GM03348 (cell line): ENCODE measurements at regions not wholly inside any gene's neighbourhood (a gene's known extent, or its start where the extent isn't known, plus 50 kb on each side); places are given as distances from the start of the nearest gene placed in this dataset.
"Not testable (repeated sequence)": the region's sequence is repeated elsewhere in the genome, so short reads cannot be mapped to it uniquely, and the experiment has no call there.

Experiments
- DNase-seq: peaks from one replicate; pipeline ENCODE4 v3.0.0; 2012; ENCODE audit warnings: low spot score

DNA sequence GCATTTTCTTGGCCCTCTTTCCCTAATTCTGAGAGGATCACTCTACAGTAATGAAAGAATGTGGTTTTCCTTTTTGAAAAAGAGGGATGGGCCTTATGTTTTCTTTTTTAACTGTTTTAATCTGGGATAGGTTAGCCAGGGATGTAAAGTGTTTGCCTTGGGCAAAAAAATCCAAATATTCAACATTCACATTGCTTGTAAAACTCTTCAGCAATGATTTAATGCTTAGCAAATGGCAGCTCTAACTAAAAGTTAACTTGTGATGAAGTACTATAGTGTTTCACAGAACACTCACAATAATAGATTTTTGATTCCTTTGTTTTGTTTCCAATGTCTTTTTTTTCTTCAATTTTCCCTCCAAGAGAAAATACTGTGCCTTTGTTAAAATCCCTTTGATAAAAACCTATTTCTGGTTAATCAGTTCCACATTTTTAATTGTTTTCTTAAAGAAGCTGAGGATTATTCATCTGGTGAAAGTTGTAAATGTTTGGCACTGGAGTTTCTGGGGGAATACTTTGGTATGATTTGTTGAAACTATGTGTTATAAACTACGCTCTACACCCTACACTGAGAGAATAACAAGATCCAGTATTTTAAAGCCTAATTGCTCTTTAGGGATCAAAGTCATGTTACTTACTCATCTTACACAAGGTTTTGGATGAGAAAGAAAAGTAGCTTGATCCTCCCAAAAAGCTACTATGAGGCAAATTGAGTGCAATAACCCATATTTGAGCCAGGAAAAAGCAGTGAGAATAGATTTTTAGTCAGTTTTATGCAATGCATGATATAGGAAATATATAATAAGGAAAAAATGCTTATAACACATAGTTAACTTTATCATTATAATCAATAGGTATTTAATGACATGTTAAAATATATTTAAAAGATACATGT lies 335.8 kb downstream of the EPHA7 start:
- DNase-seq = no peak

GRCh38 chr6:93081901-93082300 lies 337.5 kb downstream of the EPHA7 start:
- no peak for DNase-seq

DNA sequence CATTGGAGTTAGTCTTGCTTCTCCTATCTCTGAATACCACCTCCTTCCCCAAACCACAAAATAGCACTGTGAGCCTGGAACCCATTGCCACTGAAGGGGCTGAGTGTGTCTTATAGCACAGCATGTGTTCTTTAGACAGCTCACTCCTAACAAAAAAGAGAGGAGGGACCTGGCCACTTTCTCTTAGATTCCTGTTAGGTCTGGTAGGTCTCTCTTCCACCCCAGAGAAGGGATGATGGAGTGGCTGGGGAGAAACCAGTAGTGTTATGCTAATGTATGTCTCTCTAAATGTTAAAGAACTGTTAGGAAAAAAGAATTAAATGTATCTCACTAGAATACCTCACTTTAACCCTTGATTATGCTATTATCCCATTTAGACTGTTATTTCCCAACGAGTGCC lies 340.3 kb downstream of the EPHA7 start:
- no peak for DNase-seq

DNA sequence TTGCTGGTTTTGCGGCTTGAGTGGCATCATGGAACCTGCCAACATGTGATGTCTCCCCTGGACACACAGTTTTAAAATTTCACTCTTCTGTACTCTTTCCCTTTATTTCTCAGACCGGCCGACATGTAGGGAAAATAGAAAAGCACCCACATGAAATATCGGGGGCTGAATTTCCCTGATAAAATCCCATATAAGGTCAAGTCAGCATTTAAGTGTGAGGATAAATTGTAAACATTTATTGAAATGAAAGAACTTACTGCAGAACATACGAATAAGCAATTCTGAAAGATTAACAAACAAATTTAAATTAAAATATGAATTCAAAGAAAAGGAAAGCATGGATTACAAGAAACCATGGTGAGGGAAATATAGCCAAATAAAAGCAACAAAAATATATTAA lies 345.5 kb downstream of the EPHA7 start:
- no peak for DNase-seq

DNA sequence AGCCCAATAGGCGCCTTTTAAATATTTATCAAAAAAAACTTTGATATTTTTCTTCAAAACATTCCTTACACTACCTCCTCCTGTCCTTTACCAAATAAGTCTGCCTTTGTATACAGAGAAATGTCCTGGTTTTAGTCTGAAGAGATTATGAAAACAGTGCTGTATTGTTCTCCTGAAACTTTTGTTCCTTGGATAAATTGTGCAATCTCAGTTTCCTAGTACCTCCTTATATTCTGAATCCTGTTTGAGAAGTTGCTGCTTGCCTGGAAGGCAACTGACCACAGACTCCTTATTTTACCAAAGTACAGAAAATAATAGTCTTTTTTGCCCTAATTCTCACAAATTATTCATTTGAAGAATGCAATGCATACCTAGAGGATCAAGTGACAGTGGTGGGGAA lies 349.5 kb downstream of the EPHA7 start:
- DNase-seq = no peak

GRCh38 chr6:93059911-93060310 lies 359.4 kb downstream of the EPHA7 start:
- DNase-seq = no peak

DNA sequence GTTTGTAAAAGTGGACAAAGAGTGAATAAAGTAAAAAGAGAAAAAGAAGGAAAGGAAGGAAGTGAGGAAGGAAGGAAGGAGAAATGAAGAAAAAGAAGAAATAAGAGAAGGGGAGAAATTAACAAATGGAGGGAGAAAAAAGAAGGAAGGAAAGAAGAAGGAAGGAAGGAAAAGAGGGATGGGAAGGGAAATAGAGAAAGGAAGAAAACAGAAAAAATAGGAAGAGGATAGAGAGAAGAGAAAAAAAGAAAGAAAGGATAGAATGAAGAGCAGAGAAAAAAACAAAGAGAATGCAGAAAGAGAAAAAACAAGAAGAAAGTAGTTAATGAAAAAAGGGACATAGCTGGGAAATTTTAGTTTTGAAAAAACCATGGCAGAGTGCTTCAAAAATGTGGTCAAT lies 361.8 kb downstream of the EPHA7 start:
- DNase-seq = no peak

DNA sequence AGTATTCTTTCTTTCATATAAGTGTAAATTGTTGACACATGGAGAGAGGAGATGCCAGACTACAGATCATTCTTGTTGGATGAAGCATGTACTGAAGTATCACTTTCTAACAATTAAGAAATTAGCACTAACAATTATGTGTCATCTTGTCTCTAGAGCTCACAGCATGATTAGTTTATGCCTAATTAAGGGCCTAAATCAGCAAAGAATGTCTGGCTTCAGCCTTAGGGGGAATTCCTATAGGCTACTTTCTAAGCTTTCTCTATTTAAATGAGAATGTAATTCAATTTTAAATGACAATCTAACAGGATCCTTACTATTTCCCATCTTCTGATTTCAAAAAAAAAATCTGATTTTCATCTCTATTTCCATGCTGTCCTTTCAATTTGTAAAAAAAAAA lies 371.0 kb downstream of the EPHA7 start:
- no peak for DNase-seq

- DNase-seq = no peak
Measured at GRCh38 chr6:93047033-93047432, 372.3 kb downstream of the EPHA7 start.

- no peak for DNase-seq
Measured at GRCh38 chr6:93045156-93045555, 374.2 kb downstream of the EPHA7 start.

DNA sequence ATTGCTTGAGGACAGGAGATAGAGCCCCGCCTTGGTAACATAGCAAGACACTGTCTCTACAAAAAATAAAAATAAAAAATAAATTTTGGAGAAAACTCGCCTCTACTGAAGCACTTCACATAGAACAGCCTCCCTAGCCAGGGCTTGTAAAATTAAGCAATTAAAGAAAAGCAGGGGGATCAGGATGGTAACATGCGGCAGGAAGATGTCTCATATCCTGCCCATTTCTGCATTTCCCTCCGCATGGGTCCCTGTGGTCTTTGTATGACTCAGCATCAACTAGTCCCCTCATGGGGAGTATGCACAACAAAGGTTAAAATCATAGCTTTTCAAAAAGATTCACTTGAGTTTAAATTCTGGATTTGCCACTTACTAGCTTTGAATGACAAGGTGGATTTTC lies 379.0 kb downstream of the EPHA7 start:
- DNase-seq = no peak

- DNase-seq = no peak
Measured at GRCh38 chr6:93036835-93037234, 382.5 kb downstream of the EPHA7 start.

- DNase-seq = no peak
Measured at GRCh38 chr6:93035756-93036155, 383.6 kb downstream of the EPHA7 start.

GRCh38 chr6:93021235-93021915 lies 398.0 kb downstream of the EPHA7 start:
- DNase-seq = no peak

GRCh38 chr6:93017626-93018025 lies 401.7 kb downstream of the EPHA7 start:
- no peak for DNase-seq

DNA sequence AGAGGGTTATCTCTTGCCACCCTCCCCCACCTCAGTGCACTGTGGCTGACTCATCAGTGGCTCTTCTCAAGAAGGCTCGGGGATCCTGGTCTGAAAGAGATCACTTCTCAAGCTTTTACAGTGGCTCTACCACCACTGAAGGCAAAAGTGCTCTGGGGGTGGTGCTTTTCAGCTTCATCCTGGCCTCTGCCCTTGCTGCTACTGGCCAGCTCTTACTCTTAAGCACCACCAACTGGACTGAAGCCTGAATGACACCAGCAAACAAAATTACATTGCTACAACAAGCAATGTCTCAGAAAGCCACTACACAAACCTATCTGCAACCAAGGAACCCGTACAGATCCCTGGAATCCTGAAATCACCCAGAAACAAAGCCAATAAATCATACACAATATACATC lies 402.1 kb downstream of the EPHA7 start:
- DNase-seq = no peak

DNA sequence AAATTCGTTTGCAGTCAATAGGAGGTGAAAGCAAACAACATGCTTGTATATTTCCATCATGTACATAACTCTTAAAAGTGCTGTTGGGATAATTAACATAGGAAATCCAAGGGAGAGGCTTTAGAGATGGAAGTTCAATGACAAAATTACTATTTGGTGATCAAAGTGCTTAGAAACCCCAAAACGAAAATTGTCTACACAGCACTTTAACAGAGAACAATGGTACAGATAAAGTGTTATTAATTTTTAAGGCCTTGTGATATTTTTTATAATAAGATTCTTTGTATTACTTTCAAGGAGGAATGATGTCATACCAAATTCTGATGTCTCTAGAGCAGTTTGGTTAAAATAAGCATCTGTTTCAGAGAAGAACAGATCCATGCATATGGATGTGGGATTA lies 406.3 kb downstream of the EPHA7 start:
- DNase-seq = no peak

DNA sequence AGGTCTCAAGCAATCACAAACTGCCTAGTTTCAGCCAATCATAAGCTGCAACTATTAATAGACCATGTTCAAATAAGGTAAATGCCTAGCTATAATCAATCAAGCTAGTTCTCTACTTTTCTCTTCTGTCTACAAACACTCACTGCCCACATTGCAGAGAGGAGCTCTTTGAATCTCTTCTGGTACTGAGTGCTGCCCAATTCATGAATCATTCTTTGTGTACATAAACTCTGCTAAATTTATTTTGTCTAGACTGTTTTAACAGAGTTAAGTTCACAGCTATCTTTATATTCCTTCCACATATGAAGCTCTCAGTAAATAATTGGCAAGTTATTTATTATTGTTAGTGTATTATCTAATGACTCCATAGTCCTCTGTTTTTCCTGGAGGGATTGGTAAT lies 411.0 kb downstream of the EPHA7 start:
- no peak for DNase-seq

DNA sequence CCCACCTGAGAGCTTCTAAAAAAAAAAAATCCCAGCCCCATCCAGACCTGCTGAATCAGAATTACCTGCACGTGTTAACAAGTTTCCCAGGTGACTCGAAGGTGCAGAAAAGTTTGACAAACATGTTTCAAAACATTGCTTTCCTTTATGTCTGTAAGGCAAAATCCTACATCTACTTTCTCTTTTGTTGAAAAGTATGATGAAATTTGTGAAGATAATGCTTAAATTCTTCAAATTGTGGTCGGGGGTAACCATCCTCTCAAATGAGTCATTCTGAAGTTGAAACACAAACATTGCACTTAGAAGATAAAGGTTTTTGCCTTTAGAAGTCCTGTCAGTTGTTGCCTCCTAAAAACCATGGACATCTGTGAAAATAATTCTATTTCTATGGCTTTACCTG lies 429.7 kb downstream of the EPHA7 start:
- DNase-seq = no peak

- DNase-seq = no peak
Measured at GRCh38 chr6:92979281-92979680, 440.1 kb downstream of the EPHA7 start.

GRCh38 chr6:92977018-92977417 lies 442.3 kb downstream of the EPHA7 start:
- DNase-seq = no peak

DNA sequence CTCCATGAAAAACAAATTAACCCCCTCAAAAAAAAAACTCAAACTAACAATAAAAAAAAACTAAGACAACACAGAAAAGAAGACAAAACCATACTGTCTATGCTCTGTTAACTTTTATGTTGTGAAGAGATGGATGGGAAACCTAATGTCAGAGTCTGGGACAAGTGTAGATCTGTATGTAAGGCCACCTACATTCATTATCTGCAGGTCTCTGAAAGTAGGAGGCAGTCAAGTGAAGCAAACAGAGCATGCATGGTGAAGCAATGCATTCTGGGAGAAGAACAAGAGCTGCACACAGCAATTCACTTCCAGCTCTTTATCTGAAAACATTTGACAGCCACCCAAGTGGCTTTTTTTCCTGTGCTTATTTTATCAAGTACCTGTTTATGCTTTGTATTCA lies 452.0 kb downstream of the EPHA7 start:
- DNase-seq = no peak

DNA sequence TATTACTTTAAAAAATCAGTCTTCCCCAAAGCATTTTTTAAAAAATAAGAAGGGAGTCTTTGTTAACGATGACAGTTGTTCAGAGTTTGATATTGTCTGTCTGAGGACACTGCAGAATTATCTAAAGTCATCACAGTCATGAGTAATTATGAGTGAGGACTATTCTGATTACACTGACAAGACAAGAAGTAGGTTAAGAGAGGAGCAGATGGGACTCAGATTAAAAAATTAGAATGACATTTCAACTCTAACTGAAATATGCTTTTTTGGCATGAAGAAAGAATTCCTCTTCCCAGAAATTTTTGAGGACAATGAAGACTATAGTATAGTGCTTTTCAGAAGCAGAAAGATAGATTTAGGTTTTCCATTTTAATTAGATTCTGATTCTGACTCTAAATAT lies 456.5 kb downstream of the EPHA7 start:
- DNase-seq = no peak

DNA sequence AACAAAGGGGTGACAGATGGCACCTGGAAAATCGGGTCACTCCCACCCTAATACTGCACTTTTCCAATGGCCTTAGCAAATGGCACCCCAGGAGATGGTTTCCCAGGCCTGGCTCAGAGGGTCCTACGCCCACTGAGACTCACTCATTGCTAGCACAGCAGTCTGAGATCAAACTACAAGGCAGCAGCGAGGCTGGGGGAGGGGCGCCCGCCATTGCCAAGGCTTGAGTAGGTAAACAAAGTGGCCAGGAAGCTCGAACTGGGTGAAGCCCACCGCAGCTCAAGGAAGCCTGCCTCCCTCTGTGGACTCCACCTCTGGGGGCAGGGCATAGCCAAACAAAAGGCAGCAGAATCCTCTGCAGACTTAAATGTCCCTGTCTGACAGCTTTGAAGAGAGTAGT lies 467.2 kb downstream of the EPHA7 start:
- DNase-seq = not testable (repeated sequence)
